GM12878 (cell line): ENCODE measurements at regions not wholly inside any gene's neighbourhood (a gene's known extent, or its start where the extent isn't known, plus 50 kb on each side); places are given as distances from the start of the nearest gene placed in this dataset.

ENCODE experiments used
- CREB1 ChIP-seq: IDR thresholded peaks from 2 replicates; pipeline ENCODE4 v1.6.1; 2012; ENCODE audit warnings: low read depth, mild to moderate bottlenecking, inconsistent platforms
- CREM ChIP-seq: IDR thresholded peaks from 2 replicates; pipeline ENCODE4 v1.6.1; 2014; ENCODE audit warnings: antibody characterized with exemption, low read depth
- CTCF ChIP-seq, 3 experiments: IDR thresholded peaks in 2 of 3; conservative IDR thresholded peaks in 1 of 3; 2 replicates each; pipeline ENCODE4 v1.5.1; 2011; ENCODE audit warnings: low read depth in 3 of 3, low read length in 3 of 3, mild to moderate bottlenecking in 3 of 3, control low read depth in 2 of 3, moderate library complexity in 2 of 3, inconsistent platforms in 1 of 3, mixed read lengths in 1 of 3; ENCODE audit not compliant: control insufficient read depth in 2 of 3, insufficient read depth in 1 of 3; ENCODE audit errors: extremely low read depth in 1 of 3
- EP300 ChIP-seq, 2 experiments: fragments of 150-350 bp in 1 of 2; IDR thresholded peaks; 2 replicates each; pipeline ENCODE4 v1.6.1; 2011 to 2012; ENCODE audit warnings: low read depth in 2 of 2, low read length in 2 of 2, borderline replicate concordance in 1 of 2, improper control_type of control experiment in 1 of 2, inconsistent platforms in 1 of 2; ENCODE audit not compliant: control insufficient read depth in 1 of 2
- KDM1A ChIP-seq: fragments of 200-600 bp; sonication (generic); IDR thresholded peaks from 2 replicates; pipeline ENCODE4 v1.6.1; 2016; ENCODE audit warnings: borderline replicate concordance
- MAX ChIP-seq: IDR thresholded peaks from 2 replicates; pipeline ENCODE4 v1.6.1; 2012; ENCODE audit warnings: low read depth, low read length, improper control_type of control experiment
- MLLT1 ChIP-seq: fragments of 450-650 bp; IDR thresholded peaks from 2 replicates; pipeline ENCODE4 v1.6.1; 2016; ENCODE audit warnings: mild to moderate bottlenecking
- MYB ChIP-seq: fragments of 150-350 bp; IDR thresholded peaks from 2 replicates; pipeline ENCODE4 v1.6.1; 2014; ENCODE audit warnings: mild to moderate bottlenecking, low read depth, low read length, borderline replicate concordance
- NR2C1 ChIP-seq: fragments of 450-650 bp; IDR thresholded peaks from 2 replicates; pipeline ENCODE4 v1.6.1; 2017; ENCODE audit warnings: antibody characterized with exemption, mild to moderate bottlenecking, moderate library complexity
- POLR2A ChIP-seq: IDR thresholded peaks from 2 replicates; pipeline ENCODE4 v1.6.1; 2011; ENCODE audit warnings: low read depth, mild to moderate bottlenecking, low read length
- POLR2AphosphoS5 ChIP-seq: IDR thresholded peaks from 2 replicates; pipeline ENCODE4 v1.6.1; 2011; ENCODE audit warnings: mild to moderate bottlenecking, low read length, inconsistent platforms
- ZZZ3 ChIP-seq: IDR thresholded peaks from 2 replicates; pipeline ENCODE4 v1.6.1; 2011; ENCODE audit warnings: low read depth; ENCODE audit not compliant: control insufficient read depth, insufficient read length
- TF ChIP-seq, protein P1 (sequence below): fragments of 150-350 bp; IDR thresholded peaks from 2 replicates; pipeline ENCODE4 v1.6.1; 2014; ENCODE audit warnings: mild to moderate bottlenecking, low read depth, low read length

DNA sequence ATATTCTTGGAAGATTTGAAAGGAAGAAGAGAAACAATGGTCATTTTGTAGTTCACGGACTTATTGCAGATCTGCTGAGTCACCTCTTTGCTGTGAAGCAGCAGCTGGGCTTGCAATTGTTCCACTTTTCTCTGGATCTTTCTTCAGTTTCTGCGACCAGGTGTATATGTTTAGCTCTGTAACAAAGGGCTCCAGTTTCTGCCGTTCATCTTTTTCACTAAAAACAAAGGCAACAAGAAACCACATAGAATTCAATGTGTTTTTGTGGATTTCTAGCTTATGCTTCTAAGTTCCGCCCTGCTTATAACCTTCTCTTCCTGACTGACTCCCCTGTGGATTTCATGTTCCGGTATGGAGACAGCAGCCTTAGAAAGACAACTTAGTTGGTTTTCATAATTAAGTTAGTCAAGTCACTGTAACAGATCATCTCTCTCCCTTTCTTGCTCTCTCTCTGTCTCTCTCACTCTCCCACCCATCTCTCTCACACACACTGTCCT is 121.6 kb upstream of the EPHA5 start:
- TF ChIP-seq MAX (no peak), NR2C1 (no peak), POLR2AphosphoS5 (no peak), CTCF (IDR thresholded peaks at IDR 0.05 in 2 of 3, conservative IDR thresholded peaks at IDR 0.05 in 1 of 3; ENCODE audit: control insufficient read depth in 2 of 3, extremely low read depth in 1 of 3, insufficient read depth in 1 of 3, low read depth in 3 of 3, low read length in 3 of 3) (no peak), KDM1A (no peak), ZZZ3 (no peak), MYB (no peak), CREM (no peak), EP300 (IDR thresholded peaks at IDR 0.05; ENCODE audit: borderline replicate concordance in 1 of 2, control insufficient read depth in 1 of 2, low read depth in 2 of 2, low read length in 2 of 2) (no peak), CREB1 (no peak), MLLT1 (no peak), POLR2A (no peak)
- TF ChIP-seq, protein P1, sequence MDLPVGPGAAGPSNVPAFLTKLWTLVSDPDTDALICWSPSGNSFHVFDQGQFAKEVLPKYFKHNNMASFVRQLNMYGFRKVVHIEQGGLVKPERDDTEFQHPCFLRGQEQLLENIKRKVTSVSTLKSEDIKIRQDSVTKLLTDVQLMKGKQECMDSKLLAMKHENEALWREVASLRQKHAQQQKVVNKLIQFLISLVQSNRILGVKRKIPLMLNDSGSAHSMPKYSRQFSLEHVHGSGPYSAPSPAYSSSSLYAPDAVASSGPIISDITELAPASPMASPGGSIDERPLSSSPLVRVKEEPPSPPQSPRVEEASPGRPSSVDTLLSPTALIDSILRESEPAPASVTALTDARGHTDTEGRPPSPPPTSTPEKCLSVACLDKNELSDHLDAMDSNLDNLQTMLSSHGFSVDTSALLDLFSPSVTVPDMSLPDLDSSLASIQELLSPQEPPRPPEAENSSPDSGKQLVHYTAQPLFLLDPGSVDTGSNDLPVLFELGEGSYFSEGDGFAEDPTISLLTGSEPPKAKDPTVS: no peak
